H1 (cell line): ENCODE measurements at regions not wholly inside any gene's neighbourhood (a gene's known extent, or its start where the extent isn't known, plus 50 kb on each side); places are given as distances from the start of the nearest gene placed in this dataset.

Experiments used
- CTCF ChIA-PET: fragments of 300-600 bp; sonication (Branson Sonifier 250); formaldehyde crosslinking; loops from one replicate; lab custom pipeline; 2021; ENCODE audit not compliant: partially characterized antibody; lab: Charles Lee
- POLR2A ChIA-PET: fragments of 300-600 bp; sonication (Branson Sonifier 250); formaldehyde crosslinking; loops from one replicate; lab custom pipeline; 2021; ENCODE audit warnings: inconsistent platforms; ENCODE audit not compliant: partially characterized antibody; lab: Charles Lee
- DNase-seq, 2 experiments: peaks; one replicate each; pipeline versions ENCODE4 v3.0.0 to v3.0.0-alpha.2; 2010 to 2022; ENCODE audit warnings: low spot score in 2 of 2, low read depth in 1 of 2, mixed read lengths in 1 of 2
- FAIRE-seq: peaks from 2 replicates; lab custom pipeline; 2011; peaks lifted over from hg19 to GRCh38; lab: Jason Lieb, UNC
- H2AFZ ChIP-seq: 2 replicates; pipeline ENCODE4 v1.8.1; 2012; ENCODE audit warnings: low read length, inconsistent platforms
- H2AK5ac ChIP-seq: 2 replicates; pipeline ENCODE4 v1.6.1; 2013; ENCODE audit warnings: low read depth, low read length
- H2BK120ac ChIP-seq: replicated peaks from 2 replicates; pipeline ENCODE3; 2013; ENCODE audit warnings: low read depth, low read length, inconsistent platforms
- H2BK12ac ChIP-seq: 2 replicates; pipeline ENCODE4 v1.6.1; 2013; ENCODE audit warnings: low read depth, low read length
- H2BK15ac ChIP-seq: 2 replicates; pipeline ENCODE4 v1.6.1; 2013; ENCODE audit warnings: low read length
- H2BK20ac ChIP-seq: 2 replicates; pipeline ENCODE4 v1.6.1; 2013; ENCODE audit warnings: low read length
- H2BK5ac ChIP-seq: 2 replicates; pipeline ENCODE4 v1.6.1; 2013; ENCODE audit warnings: low read depth, low read length
- H3K14ac ChIP-seq: 2 replicates; pipeline ENCODE4 v1.6.1; 2013; ENCODE audit warnings: inconsistent platforms; ENCODE audit not compliant: insufficient read length
- H3K18ac ChIP-seq: 2 replicates; pipeline ENCODE4 v1.6.1; 2013; ENCODE audit warnings: low read length; ENCODE audit errors: extremely low read depth
- H3K23ac ChIP-seq: 2 replicates; pipeline ENCODE4 v1.6.1; 2013; ENCODE audit warnings: inconsistent platforms; ENCODE audit not compliant: insufficient read length
- H3K23me2 ChIP-seq: 2 replicates; pipeline ENCODE4 v1.6.1; 2013; ENCODE audit warnings: low read depth, low read length
- H3K27ac ChIP-seq: 2 replicates; pipeline ENCODE4 v1.6.1; 2011; ENCODE audit warnings: low read depth, low read length, inconsistent platforms
- H3K27me3 ChIP-seq, 4 experiments: replicated peaks in 1 of 4; 1 replicate in 1 of 4; 2 replicates in 3 of 4; pipeline versions ENCODE4 v1.6.1 to v1.8.1; 2011 to 2013; ENCODE audit warnings: low read length in 3 of 4, mild to moderate bottlenecking in 3 of 4, inconsistent platforms in 2 of 4, mixed read lengths in 2 of 4, moderate library complexity in 1 of 4; ENCODE audit not compliant: control insufficient read depth in 3 of 4, insufficient read depth in 3 of 4; ENCODE audit errors: extremely low read depth in 1 of 4
- H3K36me3 ChIP-seq, 4 experiments: 2 replicates each; pipeline versions ENCODE4 v1.6.1 to v1.8.1; 2011 to 2013; ENCODE audit warnings: mild to moderate bottlenecking in 4 of 4, low read length in 3 of 4, moderate library complexity in 2 of 4, control low read depth in 1 of 4, inconsistent platforms in 1 of 4; ENCODE audit not compliant: insufficient read depth in 4 of 4, control insufficient read depth in 2 of 4
- H3K4ac ChIP-seq: replicated peaks from 2 replicates; pipeline ENCODE3; 2013; ENCODE audit warnings: low read length, low read depth, mixed read lengths, inconsistent platforms; ENCODE audit not compliant: insufficient read length
- H3K4me1 ChIP-seq, 4 experiments: replicated peaks in 1 of 4; 1 replicate in 1 of 4; 2 replicates in 3 of 4; pipeline versions ENCODE4 v1.6.1 to v1.8.1; 2011 to 2013; ENCODE audit warnings: low read length in 3 of 4, inconsistent platforms in 2 of 4, mixed read lengths in 1 of 4; ENCODE audit not compliant: insufficient read depth in 4 of 4, control insufficient read depth in 3 of 4
- H3K4me2 ChIP-seq, 2 experiments: 2 replicates each; pipeline versions ENCODE4 v1.6.1 to v1.8.1; 2011 to 2013; ENCODE audit warnings: low read depth in 2 of 2, low read length in 2 of 2, control low read depth in 1 of 2, inconsistent platforms in 1 of 2, mild to moderate bottlenecking in 1 of 2; ENCODE audit not compliant: insufficient read depth in 1 of 2
- H3K4me3 ChIP-seq, 4 experiments: fragments of 200-600, 300-600 bp in 1 of 4; sonication (generic), shearing (Covaris generic), sonication (Bioruptor Twin) in 1 of 4; 2 replicates each; pipeline versions ENCODE4 v1.5.1 to v1.8.1; 2011 to 2016; ENCODE audit warnings: low read length in 4 of 4, low read depth in 3 of 4, control low read depth in 2 of 4, inconsistent platforms in 2 of 4, mild to moderate bottlenecking in 2 of 4, mixed read lengths in 1 of 4, moderate library complexity in 1 of 4; ENCODE audit not compliant: insufficient read depth in 2 of 4; ENCODE audit errors: extremely low read depth in 1 of 4
- H3K56ac ChIP-seq: replicated peaks from 2 replicates; pipeline ENCODE3; 2013; ENCODE audit warnings: low read depth, mild to moderate bottlenecking, mixed read lengths, low read length, inconsistent platforms; ENCODE audit not compliant: insufficient read length
- H3K79me1 ChIP-seq: 2 replicates; pipeline ENCODE4 v1.6.1; 2013; ENCODE audit warnings: low read depth, low read length, control low read depth
- H3K79me2 ChIP-seq, 2 experiments: 2 replicates each; pipeline versions ENCODE4 v1.6.1 to v1.8.1; 2012 to 2013; ENCODE audit warnings: low read length in 2 of 2, mild to moderate bottlenecking in 2 of 2, inconsistent platforms in 1 of 2; ENCODE audit not compliant: insufficient read depth in 2 of 2, control insufficient read depth in 1 of 2
- H3K9ac ChIP-seq, 4 experiments: replicated peaks in 1 of 4; 1 replicate in 1 of 4; 2 replicates in 3 of 4; pipeline versions ENCODE4 v1.6.1 to v1.8.1; 2011 to 2013; ENCODE audit warnings: low read depth in 3 of 4, low read length in 3 of 4, control low read depth in 2 of 4, mild to moderate bottlenecking in 2 of 4, moderate library complexity in 2 of 4, inconsistent platforms in 1 of 4; ENCODE audit errors: extremely low read depth in 1 of 4
- H3K9me3 ChIP-seq, 2 experiments: 2 replicates each; pipeline versions ENCODE4 v1.6.1 to v1.8.1; 2012 to 2013; ENCODE audit warnings: mild to moderate bottlenecking in 2 of 2, moderate library complexity in 2 of 2, control low read depth in 1 of 2, inconsistent platforms in 1 of 2, low read depth in 1 of 2, low read length in 1 of 2, mixed read lengths in 1 of 2; ENCODE audit not compliant: insufficient read depth in 2 of 2
- H4K20me1 ChIP-seq, 2 experiments: replicated peaks in 1 of 2; 2 replicates each; pipeline versions ENCODE3 to v1.8.1; 2011 to 2013; ENCODE audit warnings: inconsistent platforms in 2 of 2, low read length in 2 of 2, mild to moderate bottlenecking in 1 of 2; ENCODE audit not compliant: insufficient read depth in 2 of 2, control insufficient read depth in 1 of 2
- H4K5ac ChIP-seq: 2 replicates; pipeline ENCODE4 v1.6.1; 2013; ENCODE audit warnings: low read length, low read depth, mixed read lengths, inconsistent platforms; ENCODE audit not compliant: insufficient read length
- H4K8ac ChIP-seq: 2 replicates; pipeline ENCODE4 v1.8.0; 2013; ENCODE audit warnings: mild to moderate bottlenecking, moderate library complexity, low read length, inconsistent platforms; ENCODE audit not compliant: insufficient read depth; ENCODE audit errors: extremely low read depth
- H4K91ac ChIP-seq: replicated peaks from 2 replicates; pipeline ENCODE3; 2013; ENCODE audit warnings: low read length, mixed read lengths, inconsistent platforms; ENCODE audit not compliant: insufficient read length
- BACH1 ChIP-seq: IDR thresholded peaks from 2 replicates; pipeline ENCODE4 v1.6.1; 2012; ENCODE audit warnings: low read length, improper control_type of control experiment
- FOSL1 ChIP-seq: IDR thresholded peaks from 2 replicates; pipeline ENCODE4 v1.6.1; 2011; ENCODE audit warnings: mild to moderate bottlenecking, low read depth, low read length, moderate library complexity; ENCODE audit not compliant: insufficient read depth
- JUND ChIP-seq: IDR thresholded peaks from 2 replicates; pipeline ENCODE4 v1.6.1; 2011; ENCODE audit warnings: mild to moderate bottlenecking, improper control_type of control experiment, low read length
- KDM5A ChIP-seq: fragments of 200-600 bp; IDR thresholded peaks from 2 replicates; pipeline ENCODE4 v1.7.1; 2012; ENCODE audit warnings: mild to moderate bottlenecking, low read length, inconsistent platforms, mixed read lengths
- NANOG ChIP-seq: IDR thresholded peaks from 2 replicates; pipeline ENCODE4 v1.6.1; 2011; ENCODE audit warnings: low read length, low read depth, mild to moderate bottlenecking, inconsistent platforms; ENCODE audit not compliant: insufficient read depth, poor library complexity, severe bottlenecking
- RAD21 ChIP-seq, 2 experiments: IDR thresholded peaks in 1 of 2; conservative IDR thresholded peaks in 1 of 2; 2 replicates each; pipeline ENCODE4 v1.6.1; 2011; ENCODE audit warnings: low read depth in 2 of 2, low read length in 2 of 2, improper control_type of control experiment in 1 of 2, inconsistent platforms in 1 of 2, mild to moderate bottlenecking in 1 of 2, moderate library complexity in 1 of 2
- SRF ChIP-seq: IDR thresholded peaks from 2 replicates; pipeline ENCODE4 v1.6.1; 2011; ENCODE audit warnings: mild to moderate bottlenecking, low read depth, low read length, moderate library complexity
- TAF1 ChIP-seq: IDR thresholded peaks from 2 replicates; pipeline ENCODE4 v1.6.1; 2011; ENCODE audit warnings: mild to moderate bottlenecking, low read depth, low read length
- WGBS, 2 experiments: shearing (Covaris generic) in 1 of 2; methylation state at CpG; one replicate each; pipeline versions ENCODE4 v1.1.6 to v1.1.7; 2013 to 2015; ENCODE audit warnings: low lambda C conversion rate in 2 of 2, mixed read lengths in 2 of 2, inconsistent platforms in 1 of 2, low coverage in 1 of 2, missing lambda C conversion rate in 1 of 2; ENCODE audit not compliant: insufficient replicate concordance in 2 of 2, insufficient coverage in 1 of 2, insufficient read length in 1 of 2; ENCODE audit errors: extremely low coverage in 1 of 2, missing lambda C conversion rate in 1 of 2; 5-methylcytosine and 5-hydroxymethylcytosine counted together

- H3K79me2 ChIP-seq, result no peaks in the 10 kb centered on the region
- no peaks in the 10 kb centered on the region for H3K36me3 ChIP-seq
- H3K4ac ChIP-seq, result no peak overlapping the region
- H3K23me2 ChIP-seq, result no peaks in the 10 kb centered on the region
- H3K79me1 ChIP-seq, result no peaks in the 10 kb centered on the region
- no peak overlapping the region for H3K56ac ChIP-seq
- no peak overlapping the region for H3K23ac ChIP-seq
- ChIA-PET CTCF (interaction anchor here (0.6 kb wide), 1 partner anchor 849 kb away, joined by 3 read pairs; no protein-coding TSS in a partner anchor), POLR2A (no interaction called here)
- H2BK20ac ChIP-seq, result no peak overlapping the region
- H2AK5ac ChIP-seq, result no peak overlapping the region
- no peak overlapping the region for H3K9ac ChIP-seq
- H2BK15ac ChIP-seq, result no peak overlapping the region
- DNase-seq (no peak), FAIRE-seq (no peak)
- no peak overlapping the region for H2BK12ac ChIP-seq
- H3K4me1 ChIP-seq, result no peaks in the 10 kb centered on the region
- H4K20me1 ChIP-seq, result no peaks in the 10 kb centered on the region
- no peak overlapping the region for H3K14ac ChIP-seq
- H2BK120ac ChIP-seq, result no peak overlapping the region
- no peak overlapping the region for H2BK5ac ChIP-seq
- H3K4me3 ChIP-seq, result no peak overlapping the region
- no peak overlapping the region for H2AFZ ChIP-seq
- H3K18ac ChIP-seq, result no peak overlapping the region
- no peak overlapping the region for H3K4me2 ChIP-seq
- no peak overlapping the region for H3K27ac ChIP-seq
- TF ChIP-seq SRF (no peak), BACH1 (no peak), FOSL1 (no peak), KDM5A (no peak), JUND (no peak), TAF1 (no peak), NANOG (no peak), RAD21 (IDR thresholded peaks at IDR 0.05 in 1 of 2, conservative IDR thresholded peaks at IDR 0.05 in 1 of 2; ENCODE audit: low read depth in 2 of 2, low read length in 2 of 2) (no peak)
- no peaks in the 10 kb centered on the region for H3K27me3 ChIP-seq
- no peak overlapping the region for H4K8ac ChIP-seq
- H4K5ac ChIP-seq, result no peak overlapping the region
- WGBS, 2 experiments, result 88% methylated on average over 1 of the region's 1 CpG; no CpG with 5 or more reads in 1 of the 2 experiments
- no peak overlapping the region for H4K91ac ChIP-seq
- H3K9me3 ChIP-seq, result no peaks in the 10 kb centered on the region
Observed at GRCh38 chr13:65597839-65598818, 1632.0 kb downstream of the PCDH9 start.
